ENCODE measurements at regions not wholly inside any gene's neighbourhood (a gene's known extent, or its start where the extent isn't known, plus 50 kb on each side); places are given as distances from the start of the nearest gene placed in this dataset.
A peak's percentile ranks its signal among the peaks of the same experiment; 100 is the strongest.

- no peak overlapping the region for H3K4me3 ChIP-seq (ENCODE audit: low read length)
- DNase-seq (ENCODE audit: low read depth, low spot score), result no peak
Observed at GRCh38 chr13:111469450-111469849, 149.0 kb downstream of the TEX29 start.

GRCh38 chr13:111469916-111470506 lies 149.6 kb downstream of the TEX29 start:
- DNase-seq (ENCODE audit: low read depth, low spot score), result no peak
- no peak overlapping the region for H3K4me3 ChIP-seq (ENCODE audit: low read length)

DNA sequence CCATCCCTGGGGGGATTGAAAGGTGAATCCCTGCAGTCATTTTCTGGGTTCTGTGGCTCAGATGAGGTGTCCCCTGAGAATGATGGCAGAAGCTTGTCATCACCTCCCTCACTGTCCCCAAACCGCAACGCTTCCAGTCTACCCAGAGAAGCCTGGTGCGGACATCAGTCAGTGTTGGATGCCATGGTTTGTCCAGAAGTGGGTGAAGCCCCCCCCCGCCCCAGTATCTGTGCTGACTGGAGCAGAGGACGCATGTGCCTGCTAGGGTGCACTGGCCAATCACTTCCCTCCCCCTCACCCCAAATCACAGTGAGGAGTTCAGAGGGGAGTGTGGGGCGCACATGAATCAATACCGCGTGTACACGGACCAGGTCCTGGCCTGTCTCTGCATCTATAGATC lies 150.5 kb downstream of the TEX29 start:
- no peak overlapping the region for H3K4me3 ChIP-seq (ENCODE audit: low read length)
- DNase-seq (ENCODE audit: low read depth, low spot score), result no peak

DNA sequence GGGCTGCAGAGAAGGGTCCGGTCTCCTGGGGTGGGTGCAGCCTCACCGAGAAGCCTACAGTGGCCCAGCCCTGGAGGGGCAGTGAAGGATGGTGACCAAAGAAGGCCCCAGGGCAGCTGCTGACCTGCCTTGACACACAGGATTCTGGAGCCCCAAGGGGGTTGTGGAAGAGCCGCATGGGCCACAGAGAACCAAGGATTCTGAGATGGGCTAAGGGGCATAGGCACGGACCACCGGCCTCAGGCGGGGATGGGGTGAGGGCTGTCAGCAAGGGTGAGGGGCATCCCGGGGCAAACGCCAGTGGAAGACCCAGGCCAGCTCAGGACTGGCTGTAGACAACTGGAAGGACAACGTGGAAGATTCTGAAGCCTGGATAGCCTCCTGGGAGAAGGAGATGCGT lies 151.6 kb downstream of the TEX29 start:
- H3K4me3 ChIP-seq (ENCODE audit: low read length), result no peak overlapping the region
- DNase-seq (ENCODE audit: low read depth, low spot score), result no peak

DNA sequence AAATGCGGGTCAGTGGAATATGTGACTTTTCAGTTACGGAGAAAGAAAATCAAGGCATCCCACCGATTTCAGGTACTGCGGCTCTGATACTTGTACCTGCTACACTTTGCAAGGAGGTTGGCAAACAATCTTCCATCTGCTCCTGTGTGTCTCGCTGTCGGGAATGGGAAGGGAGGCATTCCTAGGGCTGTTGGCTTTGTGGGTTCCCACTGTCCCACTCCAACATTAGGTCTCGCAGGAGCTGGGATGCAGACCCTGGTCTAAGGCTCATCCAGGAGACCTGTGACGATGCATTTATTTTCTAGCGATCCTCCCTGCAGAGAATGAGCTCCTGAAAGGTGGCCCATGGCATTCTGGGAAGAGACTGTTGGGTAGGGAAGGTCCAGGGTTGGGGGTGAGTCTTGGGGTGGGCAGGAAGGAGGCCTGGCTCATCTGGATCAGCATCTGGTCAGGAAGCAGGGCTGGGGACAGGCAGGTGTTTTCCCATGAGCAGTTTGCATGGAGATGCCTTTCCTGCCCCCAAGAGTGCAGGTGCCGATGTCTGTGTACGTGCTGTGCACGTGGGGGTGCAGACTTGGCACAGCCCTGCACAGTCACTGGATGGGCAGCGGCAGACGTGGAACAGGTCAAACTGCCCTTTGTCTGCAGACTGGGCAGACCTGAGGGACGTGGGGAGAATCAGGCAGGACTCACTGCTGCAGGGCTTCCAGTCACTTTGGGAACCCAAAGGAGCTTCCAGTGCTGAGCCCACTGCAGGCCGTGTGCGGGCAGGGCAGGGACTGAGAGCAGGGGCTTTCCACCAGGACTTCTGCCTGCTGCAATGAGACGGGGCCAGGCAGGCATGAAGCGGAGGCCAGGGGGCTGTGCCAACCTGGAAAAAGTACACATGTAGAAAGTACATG lies 152.4 kb downstream of the TEX29 start:
- H3K4me3 ChIP-seq (ENCODE audit: low read length), result no peak overlapping the region
- no peak for DNase-seq (ENCODE audit: low read depth, low spot score)

GRCh38 chr13:111474136-111475002 lies 153.9 kb downstream of the TEX29 start:
- no peak overlapping the region for H3K4me3 ChIP-seq (ENCODE audit: low read length)
- DNase-seq (ENCODE audit: low read depth, low spot score), result peak; percentile 24

GRCh38 chr13:111475488-111475887 lies 155.0 kb downstream of the TEX29 start:
- no peak for DNase-seq (ENCODE audit: low read depth, low spot score)
- H3K4me3 ChIP-seq (ENCODE audit: low read length), result no peak overlapping the region

GRCh38 chr13:111476197-111476596 lies 155.8 kb downstream of the TEX29 start:
- H3K4me3 ChIP-seq (ENCODE audit: low read length), result no peak overlapping the region
- DNase-seq (ENCODE audit: low read depth, low spot score), result no peak

- DNase-seq (ENCODE audit: low read depth, low spot score), result no peak
- no peak overlapping the region for H3K4me3 ChIP-seq (ENCODE audit: low read length)
Observed at GRCh38 chr13:111479412-111479811, 159.0 kb downstream of the TEX29 start.

DNA sequence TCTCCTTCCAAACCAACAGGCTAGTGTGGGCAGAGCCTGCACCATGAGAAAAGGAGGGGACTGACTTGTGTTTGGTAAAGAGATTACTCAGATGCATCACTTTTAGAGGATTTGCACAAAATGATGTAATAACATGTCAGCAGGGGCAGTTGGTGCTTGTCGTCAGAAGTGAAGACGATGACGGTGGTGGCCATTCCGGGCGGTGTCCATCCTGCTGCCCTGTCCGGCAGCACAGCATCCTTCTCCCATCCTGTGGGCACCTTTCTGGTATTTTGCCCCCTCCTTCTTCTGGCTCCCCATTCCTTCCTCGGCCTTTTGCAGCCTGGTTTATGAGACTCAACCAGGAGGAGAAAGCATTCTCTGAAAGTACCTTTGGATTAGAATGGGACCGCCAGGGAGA lies 160.1 kb downstream of the TEX29 start:
- no peak overlapping the region for H3K4me3 ChIP-seq (ENCODE audit: low read length)
- DNase-seq (ENCODE audit: low read depth, low spot score), result no peak

- no peak for DNase-seq (ENCODE audit: low read depth, low spot score)
- no peak overlapping the region for H3K4me3 ChIP-seq (ENCODE audit: low read length)
Observed at GRCh38 chr13:111480976-111481375, 160.5 kb downstream of the TEX29 start.

- DNase-seq (ENCODE audit: low read depth, low spot score), result no peak
- H3K4me3 ChIP-seq (ENCODE audit: low read length), result no peak overlapping the region
Observed at GRCh38 chr13:111482126-111482525, 161.7 kb downstream of the TEX29 start.

DNA sequence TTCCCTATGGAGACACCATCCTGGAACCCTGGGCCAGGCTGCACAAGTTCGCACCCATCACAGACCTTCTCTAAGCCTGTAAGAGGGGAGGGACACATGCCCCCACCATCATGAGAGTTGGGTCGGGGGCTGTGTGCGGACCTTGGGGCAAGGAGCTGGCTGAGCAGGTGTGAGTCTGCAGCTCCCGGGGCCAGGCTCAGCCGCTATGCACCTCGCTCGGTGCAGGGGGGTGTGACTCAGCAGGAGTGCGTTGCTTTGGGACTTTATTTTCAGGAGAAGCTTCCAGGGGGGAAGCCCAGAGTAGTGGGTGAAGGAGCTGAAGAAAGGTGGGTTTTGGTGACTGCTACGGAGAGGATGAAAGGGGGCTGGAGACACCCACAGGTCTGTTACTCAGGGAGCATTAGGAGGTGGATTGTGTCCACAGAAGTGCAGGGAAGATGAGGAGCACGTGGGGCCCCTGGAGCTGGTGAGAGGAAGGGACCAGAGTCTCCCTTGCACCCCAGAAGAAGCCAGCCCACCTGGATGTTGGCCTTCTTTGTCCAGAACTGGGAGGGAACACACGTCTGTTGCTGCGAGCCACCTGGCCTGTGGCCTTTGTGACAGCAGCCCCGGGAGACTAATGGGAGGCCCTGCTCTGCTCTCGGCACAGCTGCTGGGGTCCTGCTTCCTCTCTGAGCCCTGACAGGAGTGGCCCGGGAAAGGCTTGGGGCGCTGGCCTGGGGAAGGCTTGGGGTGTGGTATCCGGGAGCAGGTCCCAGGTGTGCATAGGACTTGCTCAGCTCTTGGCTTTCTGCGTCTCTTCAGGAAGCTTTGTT lies 162.6 kb downstream of the TEX29 start:
- H3K4me3 ChIP-seq (ENCODE audit: low read length), result no peak overlapping the region
- no peak for DNase-seq (ENCODE audit: low read depth, low spot score)

DNA sequence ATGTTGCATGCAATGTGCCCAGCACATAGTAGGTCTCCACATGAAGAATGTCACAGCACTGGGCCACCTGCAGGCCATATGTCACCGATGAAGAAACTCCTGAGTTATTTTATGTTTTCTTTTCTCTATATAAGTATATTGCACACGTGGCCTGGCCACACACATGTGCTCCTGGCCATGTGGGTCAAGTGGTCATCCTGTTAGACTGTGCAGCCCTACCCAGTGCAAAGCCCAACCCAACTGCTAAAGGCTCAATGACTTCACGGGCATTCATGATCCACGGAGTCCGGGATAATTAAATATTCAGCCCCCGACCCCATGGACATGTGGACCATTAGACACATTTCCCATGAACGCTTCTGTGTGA lies 163.2 kb downstream of the TEX29 start:
- no peak overlapping the region for H3K4me3 ChIP-seq (ENCODE audit: low read length)
- DNase-seq (ENCODE audit: low read depth, low spot score), result no peak

GRCh38 chr13:111484141-111484925 lies 163.9 kb downstream of the TEX29 start:
- H3K4me3 ChIP-seq (ENCODE audit: low read length), result no peak overlapping the region
- no peak for DNase-seq (ENCODE audit: low read depth, low spot score)

DNA sequence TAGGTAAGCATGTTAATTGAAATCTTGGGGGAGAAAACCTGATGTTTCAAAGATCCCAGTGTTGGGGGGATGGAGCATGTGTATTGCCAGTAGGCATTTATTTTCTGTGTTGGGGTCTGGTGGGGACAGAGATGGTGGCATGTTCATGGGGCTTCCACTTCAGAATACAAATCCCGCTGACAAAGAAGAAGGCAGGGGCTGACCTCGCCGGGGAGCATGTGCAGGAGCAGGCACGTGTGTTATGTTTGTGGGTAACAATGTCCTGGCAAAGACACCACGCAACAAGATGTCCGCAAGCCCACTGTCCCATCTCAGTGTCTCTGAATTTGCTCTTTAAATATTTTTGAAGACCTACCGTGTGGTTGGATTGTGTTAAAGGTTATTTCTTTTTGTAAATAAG lies 164.5 kb downstream of the TEX29 start:
- DNase-seq (ENCODE audit: low read depth, low spot score), result no peak
- no peak overlapping the region for H3K4me3 ChIP-seq (ENCODE audit: low read length)

DNA sequence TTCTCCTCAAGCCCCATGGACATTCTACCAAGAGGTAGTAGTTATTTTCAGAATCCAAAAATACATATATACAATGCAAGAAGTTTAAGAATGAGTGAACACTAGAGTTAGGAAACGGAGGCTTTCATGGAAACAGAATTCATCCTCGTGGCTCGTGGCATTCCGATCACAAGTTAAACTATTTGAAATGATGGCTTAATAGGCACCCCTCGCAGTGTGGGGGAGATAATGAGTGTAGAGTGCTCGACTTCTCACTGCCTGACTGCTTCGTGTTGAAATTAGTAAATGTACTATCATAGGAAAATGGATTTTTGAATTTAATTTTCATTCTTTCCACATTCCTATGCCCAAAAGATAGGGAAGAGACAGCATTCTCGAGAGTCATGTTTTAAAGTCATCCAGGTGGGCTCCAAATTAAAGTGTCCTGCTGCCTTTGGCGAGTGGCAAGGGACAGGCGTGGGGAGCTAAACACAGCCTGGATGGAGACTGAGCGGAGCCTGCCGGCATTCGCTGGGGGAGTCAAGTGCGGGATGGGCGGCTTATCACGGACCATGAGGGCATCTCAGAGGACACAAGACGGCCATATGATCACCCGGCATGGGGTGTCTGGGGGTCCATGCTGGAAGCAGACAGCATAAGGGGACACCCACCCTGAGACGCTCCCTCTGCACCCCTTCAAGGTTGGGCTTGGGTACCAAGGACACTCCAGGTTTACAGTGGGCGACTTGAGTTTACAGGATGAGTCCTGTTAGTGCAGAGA lies 165.2 kb downstream of the TEX29 start:
- no peak overlapping the region for H3K4me3 ChIP-seq (ENCODE audit: low read length)
- no peak for DNase-seq (ENCODE audit: low read depth, low spot score)

- H3K4me3 ChIP-seq (ENCODE audit: low read length), result no peak overlapping the region
- no peak for DNase-seq (ENCODE audit: low read depth, low spot score)
Observed at GRCh38 chr13:111486331-111486730, 165.9 kb downstream of the TEX29 start.
